ENCODE measurements at regions not wholly inside any gene's neighbourhood (a gene's known extent, or its start where the extent isn't known, plus 50 kb on each side); places are given as distances from the start of the nearest gene placed in this dataset.
A peak's percentile ranks its signal among the peaks of the same experiment; 100 is the strongest.
"Not testable (repeated sequence)": the region's sequence is repeated elsewhere in the genome, so short reads cannot be mapped to it uniquely, and the experiment has no call there.

DNA sequence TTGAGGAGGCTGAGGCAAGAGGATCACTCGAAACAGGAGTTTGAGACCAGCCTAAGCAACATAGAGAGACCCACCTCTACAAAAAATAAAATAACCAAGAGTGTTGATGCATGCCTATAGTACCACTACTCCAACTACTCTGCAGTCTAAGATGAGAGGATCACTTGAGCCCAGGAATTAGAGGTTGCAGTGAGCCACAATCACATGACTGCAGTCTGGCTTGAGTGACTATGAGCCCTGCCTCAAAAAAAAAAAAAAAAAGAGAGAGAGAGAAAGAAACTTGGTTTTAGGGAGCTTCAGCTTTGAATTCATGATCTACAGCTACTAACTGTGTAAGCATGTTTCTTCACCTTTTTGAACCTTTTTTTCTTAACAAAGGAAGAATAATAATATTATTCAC is 119.9 kb downstream of the HNMT start:
- Histone ChIP-seq H3K27me3 (ENCODE audit: control insufficient read depth in 1 of 2, insufficient read depth in 2 of 2, low read length in 1 of 2) (no peaks in the 10 kb centered on the region), H3K27ac (ENCODE audit: low read depth in 1 of 2, low read length in 2 of 2) (no peak overlapping the region), H3K36me3 (ENCODE audit: control insufficient read depth in 1 of 2, insufficient read depth in 2 of 2, low read length in 1 of 2) (no peaks in the 10 kb centered on the region), H3K4me1 (ENCODE audit: control insufficient read depth in 1 of 2, insufficient read depth in 2 of 2, low read length in 2 of 2) (peaks cover 0 to 3% of the 10 kb centered on the region in 2 donors), H3K4me3 (ENCODE audit: low read length in 2 of 2) (no peak overlapping the region), H3K9me3 (ENCODE audit: control insufficient read depth, low read length) (no peaks in the 10 kb centered on the region)
- DNase-seq (no peak), ATAC-seq (ENCODE audit: low FRiP score) (no peak)
- intact Hi-C loops (cut with DNase I), result no loop called here
- 94 to 95% methylated on average over 1 of the region's 1 CpG for WGBS, 2 donors

DNA sequence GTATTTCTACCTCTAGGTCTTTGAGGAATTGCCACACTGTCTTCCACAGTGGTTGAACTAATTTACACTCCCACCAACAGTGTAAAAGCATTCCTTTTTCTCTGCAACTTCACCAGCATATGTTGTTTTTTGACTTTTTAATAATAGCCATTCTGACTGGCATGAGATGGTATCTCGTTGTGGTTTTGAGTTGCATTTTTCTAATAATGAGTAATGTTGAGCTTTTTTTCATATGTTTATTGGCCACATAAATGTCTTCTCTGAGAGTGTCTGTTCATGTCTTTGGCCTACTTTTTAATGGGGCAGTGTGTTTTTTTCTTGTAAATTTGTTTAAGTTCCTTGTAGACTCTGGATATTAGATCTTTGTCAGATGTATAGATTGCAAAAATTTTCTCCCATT is 121.2 kb downstream of the HNMT start:
- not testable (repeated sequence) for DNase-seq; H3K27ac ChIP-seq (ENCODE audit: low read depth in 1 of 2, low read length in 2 of 2); ATAC-seq (ENCODE audit: low FRiP score); H3K36me3 ChIP-seq (ENCODE audit: control insufficient read depth in 1 of 2, insufficient read depth in 2 of 2, low read length in 1 of 2); H3K27me3 ChIP-seq (ENCODE audit: control insufficient read depth in 1 of 2, insufficient read depth in 2 of 2, low read length in 1 of 2); H3K4me3 ChIP-seq (ENCODE audit: low read length in 2 of 2); H3K4me1 ChIP-seq (ENCODE audit: control insufficient read depth in 1 of 2, insufficient read depth in 2 of 2, low read length in 2 of 2); H3K9me3 ChIP-seq (ENCODE audit: control insufficient read depth, low read length)
- WGBS, 2 donors, result 2 to 7% methylated on average over 1 of the region's 1 CpG
- intact Hi-C loops (cut with DNase I), result loop anchor here in 1 of 2 donors (5.0 kb wide), 1 partner anchor 702 kb away; no protein-coding TSS in a partner anchor

DNA sequence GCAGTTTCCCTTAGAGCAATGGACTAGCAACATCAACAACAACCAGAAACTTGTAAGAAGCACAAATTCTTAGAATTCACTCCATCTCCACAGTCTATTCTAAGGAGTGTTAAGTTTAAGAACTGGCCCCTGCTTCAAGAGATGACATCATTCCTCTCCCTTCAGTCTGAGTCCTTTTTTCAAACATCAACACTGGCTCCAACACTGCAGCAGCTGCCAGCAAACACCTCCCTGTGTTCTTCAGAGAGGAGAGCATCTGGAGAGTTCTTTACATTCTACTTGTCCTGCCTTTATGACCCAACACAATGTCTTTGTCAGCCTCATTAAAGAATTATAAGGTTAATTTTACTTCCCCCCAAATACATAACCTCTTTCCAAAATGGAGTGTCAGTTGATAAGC is 122.3 kb downstream of the HNMT start:
- Histone ChIP-seq H3K4me1 (ENCODE audit: control insufficient read depth in 1 of 2, insufficient read depth in 2 of 2, low read length in 2 of 2) (peaks cover 0 to 3% of the 10 kb centered on the region in 2 donors), H3K27me3 (ENCODE audit: control insufficient read depth in 1 of 2, insufficient read depth in 2 of 2, low read length in 1 of 2) (no peaks in the 10 kb centered on the region), H3K9me3 (ENCODE audit: control insufficient read depth, low read length) (no peaks in the 10 kb centered on the region), H3K27ac (ENCODE audit: low read depth in 1 of 2, low read length in 2 of 2) (no peak overlapping the region), H3K4me3 (ENCODE audit: low read length in 2 of 2) (no peak overlapping the region), H3K36me3 (ENCODE audit: control insufficient read depth in 1 of 2, insufficient read depth in 2 of 2, low read length in 1 of 2) (no peaks in the 10 kb centered on the region)
- DNase-seq (no peak), ATAC-seq (ENCODE audit: low FRiP score) (no peak)
- intact Hi-C loops (cut with DNase I), result loop anchor here in 1 of 2 donors (5.0 kb wide), 1 partner anchor 701 kb away; no protein-coding TSS in a partner anchor

DNA sequence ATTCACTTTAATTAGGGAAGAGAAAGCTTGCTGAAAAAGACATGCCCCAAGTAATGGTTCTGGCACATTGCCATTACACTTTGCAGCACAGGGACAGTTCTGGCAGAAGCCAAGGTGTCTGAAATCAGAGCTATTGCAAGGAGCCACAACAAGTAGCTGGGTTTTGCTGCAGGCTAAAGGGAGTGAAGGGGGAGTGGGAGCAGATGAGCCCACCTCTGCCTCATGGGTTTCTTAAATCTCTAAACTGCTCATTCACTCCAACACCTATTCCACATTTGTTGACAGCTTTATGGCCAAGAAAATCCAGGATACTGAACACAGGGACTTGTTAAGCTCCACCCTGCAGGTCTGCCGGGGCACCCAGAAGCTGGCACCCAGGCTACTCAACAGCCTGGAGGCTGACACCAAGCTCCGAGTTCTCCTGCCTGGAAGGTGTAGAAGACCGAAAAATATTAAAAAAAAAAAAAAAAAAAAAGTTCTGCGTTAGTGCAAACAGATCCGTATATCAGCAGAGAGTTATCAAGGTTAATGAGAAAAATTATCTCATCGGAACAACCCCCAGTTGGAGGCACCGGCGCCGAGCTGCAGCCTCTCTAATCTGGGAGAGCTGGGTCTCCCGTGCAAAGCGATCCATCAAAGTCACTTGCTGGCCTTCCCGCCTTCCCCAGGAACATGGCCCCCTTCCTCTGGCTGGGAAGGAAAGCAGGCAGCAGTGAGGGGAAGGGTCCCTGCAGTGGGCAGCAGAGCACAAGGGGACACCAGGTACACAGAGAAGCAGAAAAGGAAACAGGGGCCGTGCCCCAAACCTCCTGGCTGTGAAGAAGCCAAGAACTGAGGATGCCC is 123.7 kb downstream of the HNMT start:
- Histone ChIP-seq H3K4me3 (ENCODE audit: low read length in 2 of 2) (no peak overlapping the region), H3K36me3 (ENCODE audit: control insufficient read depth in 1 of 2, insufficient read depth in 2 of 2, low read length in 1 of 2) (no peaks in the 10 kb centered on the region), H3K27ac (ENCODE audit: low read depth in 1 of 2, low read length in 2 of 2) (no peak overlapping the region), H3K9me3 (ENCODE audit: control insufficient read depth, low read length) (no peaks in the 10 kb centered on the region), H3K4me1 (ENCODE audit: control insufficient read depth in 1 of 2, insufficient read depth in 2 of 2, low read length in 2 of 2) (peaks cover 0 to 3% of the 10 kb centered on the region in 2 donors), H3K27me3 (ENCODE audit: control insufficient read depth in 1 of 2, insufficient read depth in 2 of 2, low read length in 1 of 2) (no peaks in the 10 kb centered on the region)
- ATAC-seq (ENCODE audit: low FRiP score), result no peak
- WGBS, 2 donors, result 55 to 62% methylated on average over 13 of the region's 13 CpGs
- intact Hi-C loops (cut with DNase I), result loop anchor here in 1 of 2 donors (5.0 kb wide), 1 partner anchor 699 kb away; no protein-coding TSS in a partner anchor
- no peak for DNase-seq

DNA sequence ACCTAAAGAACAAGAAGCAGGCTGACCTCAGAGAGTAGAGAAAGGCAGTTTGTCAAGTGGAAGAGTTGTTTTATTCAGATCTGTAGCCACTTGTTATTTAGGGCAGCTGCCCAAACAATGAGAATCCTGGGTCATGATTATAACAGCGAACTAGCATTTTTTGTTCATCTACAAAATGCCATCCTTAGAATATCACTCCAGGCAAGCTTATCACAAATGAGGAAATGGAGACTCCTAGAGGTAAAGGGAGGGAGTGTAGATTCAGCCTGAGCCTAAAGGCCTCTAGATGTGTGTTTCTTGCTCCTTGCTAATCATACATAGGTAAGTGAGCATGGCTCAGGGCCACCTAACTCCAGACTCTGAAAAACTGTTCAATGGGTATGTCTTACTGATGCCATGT is 126.1 kb downstream of the HNMT start:
- Histone ChIP-seq H3K36me3 (ENCODE audit: control insufficient read depth in 1 of 2, insufficient read depth in 2 of 2, low read length in 1 of 2) (no peaks in the 10 kb centered on the region), H3K27ac (ENCODE audit: low read depth in 1 of 2, low read length in 2 of 2) (no peak overlapping the region), H3K4me3 (ENCODE audit: low read length in 2 of 2) (no peak overlapping the region), H3K27me3 (ENCODE audit: control insufficient read depth in 1 of 2, insufficient read depth in 2 of 2, low read length in 1 of 2) (no peaks in the 10 kb centered on the region), H3K9me3 (ENCODE audit: control insufficient read depth, low read length) (no peaks in the 10 kb centered on the region), H3K4me1 (ENCODE audit: control insufficient read depth in 1 of 2, insufficient read depth in 2 of 2, low read length in 2 of 2) (peaks cover 0 to 3% of the 10 kb centered on the region in 2 donors)
- DNase-seq (no peak), ATAC-seq (ENCODE audit: low FRiP score) (peak; percentile 67)
- intact Hi-C loops (cut with DNase I), result loop anchor here (1.0 to 5.0 kb wide), 2 partner anchors 143 kb away; no protein-coding TSS in a partner anchor
- 74 to 82% methylated on average over 1 of the region's 1 CpG for WGBS, 2 donors

DNA sequence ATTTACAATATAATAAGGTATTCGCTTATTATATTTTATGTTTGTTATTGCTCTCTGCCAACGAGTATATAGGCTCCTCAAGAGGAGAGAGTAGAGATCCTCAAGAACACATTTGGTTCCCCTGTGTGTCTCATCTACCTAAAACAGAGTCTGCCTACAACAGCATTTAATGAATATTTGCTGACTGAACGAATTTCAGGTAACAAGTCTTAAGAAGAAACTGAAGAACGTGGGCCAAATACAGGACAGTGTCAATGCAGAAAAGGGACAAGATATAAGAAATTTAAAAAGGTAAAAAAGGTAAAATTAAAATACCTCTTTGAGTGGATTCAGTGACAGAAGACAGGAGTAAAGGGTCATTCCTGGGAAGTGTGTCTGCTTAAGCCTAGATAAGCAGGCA is 129.2 kb downstream of the HNMT start:
- ATAC-seq (ENCODE audit: low FRiP score), result no peak
- Histone ChIP-seq H3K9me3 (ENCODE audit: control insufficient read depth, low read length) (no peaks in the 10 kb centered on the region), H3K4me3 (ENCODE audit: low read length in 2 of 2) (no peak overlapping the region), H3K27ac (ENCODE audit: low read depth in 1 of 2, low read length in 2 of 2) (no peak overlapping the region), H3K36me3 (ENCODE audit: control insufficient read depth in 1 of 2, insufficient read depth in 2 of 2, low read length in 1 of 2) (no peaks in the 10 kb centered on the region), H3K4me1 (ENCODE audit: control insufficient read depth in 1 of 2, insufficient read depth in 2 of 2, low read length in 2 of 2) (no peaks in the 10 kb centered on the region), H3K27me3 (ENCODE audit: control insufficient read depth in 1 of 2, insufficient read depth in 2 of 2, low read length in 1 of 2) (no peaks in the 10 kb centered on the region)
- intact Hi-C loops (cut with DNase I), result loop anchor here in 1 of 2 donors (5.0 kb wide), 1 partner anchor 146 kb away; no protein-coding TSS in a partner anchor
- WGBS, 2 donors, result 95 to 96% methylated on average over 4 of the region's 4 CpGs
- DNase-seq, result no peak

DNA sequence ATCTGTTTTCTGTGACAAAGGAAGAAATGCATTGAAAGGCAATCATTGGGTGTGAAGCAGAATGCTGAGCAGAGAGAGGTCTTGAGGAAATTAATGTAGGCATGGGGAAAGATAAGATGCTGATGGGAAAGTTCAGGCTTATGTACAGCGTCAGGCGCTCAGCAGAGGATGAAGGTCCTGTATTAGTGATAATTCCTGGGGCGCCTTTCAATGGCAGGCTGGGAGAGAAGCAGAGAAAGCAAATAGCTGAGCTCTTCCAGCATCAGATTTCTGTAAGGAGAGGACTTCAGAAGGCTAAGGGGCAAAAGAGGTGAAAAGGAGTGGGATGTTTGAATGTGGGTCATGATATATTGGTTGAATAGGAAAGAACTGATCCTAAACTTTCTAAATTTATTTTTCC is 129.8 kb downstream of the HNMT start:
- no peak for ATAC-seq (ENCODE audit: low FRiP score)
- H3K27ac ChIP-seq (ENCODE audit: low read depth in 1 of 2, low read length in 2 of 2), result no peak overlapping the region
- intact Hi-C loops (cut with DNase I), result loop anchor here in 1 of 2 donors (5.0 kb wide), 1 partner anchor 147 kb away; no protein-coding TSS in a partner anchor

DNA sequence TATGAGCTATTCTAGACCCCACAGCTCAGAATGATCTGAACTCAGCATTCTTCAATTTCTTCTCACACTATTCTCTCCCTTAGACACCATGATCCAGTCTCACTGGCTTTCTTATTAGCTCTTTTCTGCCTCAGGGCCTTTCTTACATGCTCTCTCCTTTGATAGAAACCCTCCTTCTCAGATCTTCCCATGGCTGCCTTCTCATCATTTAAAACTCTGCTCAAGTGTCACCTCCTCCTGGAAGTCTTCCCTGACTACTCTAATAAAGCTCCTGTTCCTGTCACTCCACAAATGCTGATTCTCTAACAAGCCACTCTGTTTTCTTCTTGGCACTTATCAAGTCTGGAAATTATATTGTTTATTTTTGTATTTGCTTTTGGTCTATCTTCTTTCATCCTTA is 131.1 kb downstream of the HNMT start:
- Histone ChIP-seq H3K4me1 (ENCODE audit: control insufficient read depth in 1 of 2, insufficient read depth in 2 of 2, low read length in 2 of 2) (no peaks in the 10 kb centered on the region), H3K9me3 (ENCODE audit: control insufficient read depth, low read length) (peaks cover 2% of the 10 kb centered on the region), H3K4me3 (ENCODE audit: low read length in 2 of 2) (no peak overlapping the region), H3K36me3 (ENCODE audit: control insufficient read depth in 1 of 2, insufficient read depth in 2 of 2, low read length in 1 of 2) (no peaks in the 10 kb centered on the region), H3K27me3 (ENCODE audit: control insufficient read depth in 1 of 2, insufficient read depth in 2 of 2, low read length in 1 of 2) (no peaks in the 10 kb centered on the region), H3K27ac (ENCODE audit: low read depth in 1 of 2, low read length in 2 of 2) (no peak overlapping the region)
- intact Hi-C loops (cut with DNase I), result no loop called here
- no peak for DNase-seq
- no peak for ATAC-seq (ENCODE audit: low FRiP score)

More for the DNA sequence above, 129.8 kb downstream of the HNMT start:
- H3K27me3 ChIP-seq (ENCODE audit: control insufficient read depth in 1 of 2, insufficient read depth in 2 of 2, low read length in 1 of 2), result no peaks in the 10 kb centered on the region
- no peak overlapping the region for H3K4me3 ChIP-seq (ENCODE audit: low read length in 2 of 2)
- H3K9me3 ChIP-seq (ENCODE audit: control insufficient read depth, low read length), result no peaks in the 10 kb centered on the region
- no peaks in the 10 kb centered on the region for H3K4me1 ChIP-seq (ENCODE audit: control insufficient read depth in 1 of 2, insufficient read depth in 2 of 2, low read length in 2 of 2)
- H3K36me3 ChIP-seq (ENCODE audit: control insufficient read depth in 1 of 2, insufficient read depth in 2 of 2, low read length in 1 of 2), result no peaks in the 10 kb centered on the region
- 94 to 98% methylated on average over 3 of the region's 3 CpGs for WGBS, 2 donors
- no peak for DNase-seq

DNA sequence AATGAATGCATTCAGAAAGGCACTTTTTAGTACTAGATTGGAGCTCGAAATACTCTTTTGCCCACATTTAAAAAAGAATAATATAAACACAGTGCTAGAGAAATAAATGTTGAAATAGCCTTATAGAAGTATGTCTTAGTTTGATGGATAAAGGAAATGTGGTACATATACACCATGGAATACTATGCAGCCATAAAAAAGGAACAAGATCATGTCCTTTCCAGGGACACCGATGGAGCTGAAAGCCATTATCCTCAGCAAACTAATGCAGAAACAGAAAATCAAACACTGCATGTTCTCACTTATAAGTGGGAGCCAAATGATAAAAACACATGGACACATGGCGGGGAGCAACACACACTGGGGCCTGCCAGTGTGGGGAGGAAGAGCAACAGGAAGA is 135.0 kb downstream of the HNMT start:
- intact Hi-C loops (cut with DNase I); H3K4me1 ChIP-seq (ENCODE audit: control insufficient read depth in 1 of 2, insufficient read depth in 2 of 2, low read length in 2 of 2); H3K27ac ChIP-seq (ENCODE audit: low read depth in 1 of 2, low read length in 2 of 2); H3K4me3 ChIP-seq (ENCODE audit: low read length in 2 of 2); H3K36me3 ChIP-seq (ENCODE audit: control insufficient read depth in 1 of 2, insufficient read depth in 2 of 2, low read length in 1 of 2); H3K9me3 ChIP-seq (ENCODE audit: control insufficient read depth, low read length); ATAC-seq (ENCODE audit: low FRiP score); DNase-seq; H3K27me3 ChIP-seq (ENCODE audit: control insufficient read depth in 1 of 2, insufficient read depth in 2 of 2, low read length in 1 of 2): not testable (repeated sequence)
- 98 to 99% methylated on average over 3 of the region's 3 CpGs for WGBS, 2 donors
